Spleen (tissue), 7 donors: ENCODE measurements at regions not wholly inside any gene's neighbourhood (a gene's known extent, or its start where the extent isn't known, plus 50 kb on each side); places are given as distances from the start of the nearest gene placed in this dataset.

Experiments
- CTCF ChIP-seq, 11 experiments: fragments of 200-600 bp in 7 of 11; fragments of 450-650 bp in 4 of 11; sonication (generic) in 4 of 11; IDR thresholded peaks in 8 of 11; conservative IDR thresholded peaks in 3 of 11; 1 replicate in 7 of 11; 2 replicates in 4 of 11; pipeline versions ENCODE4 v1.4.0 to v1.8.0; 2016 to 2021; ENCODE audit warnings: antibody characterized with exemption in 11 of 11, inconsistent platforms in 4 of 11, mild to moderate bottlenecking in 1 of 11
- POLR2A ChIP-seq, 3 donors: fragments of 450-650 bp; IDR thresholded peaks; one replicate each; pipeline ENCODE4 v1.5.1; 2017; ENCODE audit warnings: antibody characterized with exemption in 3 of 3, mild to moderate bottlenecking in 1 of 3
- POLR2AphosphoS5 ChIP-seq, 3 donors: sonication (generic); formaldehyde crosslinking; IDR thresholded peaks; one replicate each; pipeline ENCODE4 v1.5.1; 2017; ENCODE audit warnings: antibody characterized with exemption in 3 of 3
- donor health status: DM: no; HTN: no; CAD: no; lungs with moderate emphysema.
- donor health status: DM: no; HTN: no; CAD: no.
- donor health status: DM: no; HTN: no; CAD: no.

DNA sequence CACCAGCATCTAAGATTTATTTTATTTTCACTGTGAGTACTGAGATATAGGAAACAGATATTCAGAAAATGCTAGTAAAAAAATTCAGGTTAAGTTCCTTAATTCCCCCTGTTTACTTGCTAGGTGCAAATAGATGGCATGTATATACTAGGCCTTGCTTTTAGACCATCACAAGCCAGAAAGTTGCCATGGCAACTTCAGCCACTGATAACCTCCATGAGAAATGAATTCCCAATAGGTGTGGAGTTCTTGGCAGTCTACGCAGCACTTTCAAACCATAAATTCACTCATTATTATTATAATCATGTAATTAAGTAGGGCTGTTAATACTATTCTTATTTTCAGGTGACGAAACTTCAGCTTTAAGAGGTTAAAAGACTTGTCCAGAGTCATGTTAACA lies 251.6 kb upstream of the TFAP2D start:
- TF ChIP-seq CTCF (IDR thresholded peaks at IDR 0.05 in 8 of 11, conservative IDR thresholded peaks at IDR 0.05 in 3 of 11) (no peak), POLR2A (IDR thresholded peaks at IDR 0.05) (no peak), POLR2AphosphoS5 (IDR thresholded peaks at IDR 0.05) (no peak)
